ENCODE measurements at regions not wholly inside any gene's neighbourhood (a gene's known extent, or its start where the extent isn't known, plus 50 kb on each side); places are given as distances from the start of the nearest gene placed in this dataset.
A peak's percentile ranks its signal among the peaks of the same experiment; 100 is the strongest.

DNA sequence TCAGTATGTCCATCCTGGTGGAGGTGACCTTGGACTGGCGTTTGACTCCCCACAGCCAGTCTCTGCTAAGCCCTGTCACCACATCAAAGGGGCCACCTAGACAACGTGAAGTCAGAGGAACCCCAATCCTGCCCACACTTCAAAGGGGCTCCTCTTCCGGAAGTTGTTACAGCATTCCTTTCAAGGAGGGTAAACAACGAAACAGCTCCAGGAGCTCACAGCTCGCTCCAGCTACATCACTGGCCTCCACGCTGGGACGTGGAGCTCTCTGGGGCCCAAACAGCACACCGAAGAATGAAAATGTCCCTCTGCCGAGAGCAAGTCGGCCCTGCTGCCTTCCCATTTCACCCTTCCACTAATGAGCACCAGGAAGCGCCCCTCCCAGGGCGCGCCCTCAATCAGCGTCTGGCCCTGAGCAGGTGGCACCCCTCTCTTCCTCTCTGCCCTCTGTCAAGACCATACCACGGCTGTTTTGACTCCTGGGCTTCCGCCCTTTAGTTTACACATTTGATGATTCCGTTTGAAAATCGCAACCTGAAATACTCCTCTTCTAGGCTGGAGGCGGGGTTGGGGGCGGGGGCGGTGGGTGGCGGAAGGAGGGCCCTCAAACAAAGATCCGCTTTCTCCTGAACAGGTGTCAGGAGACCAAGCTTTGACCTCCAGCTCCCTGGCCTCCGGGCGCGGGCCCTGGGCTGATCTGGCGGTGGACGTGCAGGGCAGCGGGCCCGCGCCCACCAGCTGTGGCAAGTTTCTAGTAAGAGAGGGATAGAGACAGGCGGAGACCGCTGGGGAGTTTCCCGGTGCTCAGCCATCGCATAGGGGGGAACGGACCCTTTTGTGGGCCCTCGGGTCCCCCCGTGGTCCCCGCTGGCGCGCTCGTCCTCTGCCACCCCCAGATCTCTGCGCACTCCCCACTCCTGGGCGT lies 53.1 kb upstream of the KDM7A start (continued):
- TF ChIP-seq HOMEZ (CRISPR knock-in tag; IDR thresholded peaks at IDR 0.05; ENCODE audit: low read depth) (peak; percentile 84; the same call in 1 of the 2 replicates), CENPX (CRISPR knock-in tag; IDR thresholded peaks at IDR 0.05) (no peak), ZNF10 (CRISPR knock-in tag; IDR thresholded peaks at IDR 0.05; ENCODE audit: borderline replicate concordance, low read depth) (no peak), SP5 (CRISPR knock-in tag; IDR thresholded peaks at IDR 0.05; ENCODE audit: borderline replicate concordance, low read depth) (peak; percentile 95), FOXC1 (CRISPR knock-in tag; IDR thresholded peaks at IDR 0.05; ENCODE audit: borderline replicate concordance) (no peak; the same call in 1 of the 2 replicates), DMTF1 (CRISPR knock-in tag; IDR thresholded peaks at IDR 0.05) (no peak), PHB2 (IDR thresholded peaks at IDR 0.05; ENCODE audit: partially characterized antibody) (no peak), ZNF782 (CRISPR knock-in tag; IDR thresholded peaks at IDR 0.05; ENCODE audit: borderline replicate concordance) (no peak), THAP7 (CRISPR knock-in tag; IDR thresholded peaks at IDR 0.05) (0 out of 2 replicates have a peak, but pooled peaks have one; percentile 59), ZNF878 (CRISPR knock-in tag; IDR thresholded peaks at IDR 0.05) (peak; percentile 87), ESRRA (CRISPR knock-in tag; IDR thresholded peaks at IDR 0.05; ENCODE audit: low read depth) (peak; percentile 98), MIER3 (CRISPR knock-in tag; IDR thresholded peaks at IDR 0.05; ENCODE audit: borderline replicate concordance) (peak; percentile 97), NCOR1 (IDR thresholded peaks at IDR 0.05; ENCODE audit: borderline replicate concordance, low read length) (peak; percentile 93; the same call in 1 of the 2 replicates), FOSL2 (CRISPR knock-in tag; IDR thresholded peaks at IDR 0.05) (peak; percentile 86), GABPB1 (CRISPR knock-in tag; IDR thresholded peaks at IDR 0.05) (peak; percentile 81), ZNF44 (CRISPR knock-in tag; IDR thresholded peaks at IDR 0.05) (peak; percentile 42; the same call in 1 of the 2 replicates), NFYC (CRISPR knock-in tag; IDR thresholded peaks at IDR 0.05) (peak; percentile 63), TBL1XR1 (IDR thresholded peaks at IDR 0.05; ENCODE audit: borderline replicate concordance, low read length, partially characterized antibody) (peak; percentile 97), JARID2 (CRISPR knock-in tag; IDR thresholded peaks at IDR 0.05; ENCODE audit: insufficient replicate concordance) (peak; percentile 48)
- TF ChIP-seq, protein P1, sequence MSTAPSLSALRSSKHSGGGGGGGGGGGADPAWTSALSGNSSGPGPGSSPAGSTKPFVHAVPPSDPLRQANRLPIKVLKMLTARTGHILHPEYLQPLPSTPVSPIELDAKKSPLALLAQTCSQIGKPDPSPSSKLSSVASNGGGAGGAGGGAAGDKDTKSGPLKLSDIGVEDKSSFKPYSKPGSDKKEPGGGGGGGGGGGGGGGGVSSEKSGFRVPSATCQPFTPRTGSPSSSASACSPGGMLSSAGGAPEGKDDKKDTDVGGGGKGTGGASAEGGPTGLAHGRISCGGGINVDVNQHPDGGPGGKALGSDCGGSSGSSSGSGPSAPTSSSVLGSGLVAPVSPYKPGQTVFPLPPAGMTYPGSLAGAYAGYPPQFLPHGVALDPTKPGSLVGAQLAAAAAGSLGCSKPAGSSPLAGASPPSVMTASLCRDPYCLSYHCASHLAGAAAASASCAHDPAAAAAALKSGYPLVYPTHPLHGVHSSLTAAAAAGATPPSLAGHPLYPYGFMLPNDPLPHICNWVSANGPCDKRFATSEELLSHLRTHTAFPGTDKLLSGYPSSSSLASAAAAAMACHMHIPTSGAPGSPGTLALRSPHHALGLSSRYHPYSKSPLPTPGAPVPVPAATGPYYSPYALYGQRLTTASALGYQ (CRISPR knock-in tag; IDR thresholded peaks at IDR 0.05): peak; percentile 99
- TF ChIP-seq, protein P2, sequence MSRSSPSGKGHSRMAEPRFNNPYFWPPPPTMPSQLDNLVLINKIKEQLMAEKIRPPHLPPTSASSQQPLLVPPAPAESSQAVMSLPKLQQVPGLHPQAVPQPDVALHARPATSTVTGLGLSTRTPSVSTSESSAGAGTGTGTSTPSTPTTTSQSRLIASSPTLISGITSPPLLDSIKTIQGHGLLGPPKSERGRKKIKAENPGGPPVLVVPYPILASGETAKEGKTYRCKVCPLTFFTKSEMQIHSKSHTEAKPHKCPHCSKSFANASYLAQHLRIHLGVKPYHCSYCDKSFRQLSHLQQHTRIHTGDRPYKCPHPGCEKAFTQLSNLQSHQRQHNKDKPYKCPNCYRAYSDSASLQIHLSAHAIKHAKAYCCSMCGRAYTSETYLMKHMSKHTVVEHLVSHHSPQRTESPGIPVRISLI (CRISPR knock-in tag; IDR thresholded peaks at IDR 0.05; ENCODE audit: borderline replicate concordance): peak; percentile 47; the same call in 1 of the 2 replicates

All from HepG2 (cell line).